H9 (cell line): ENCODE measurements at regions not wholly inside any gene's neighbourhood (a gene's known extent, or its start where the extent isn't known, plus 50 kb on each side); places are given as distances from the start of the nearest gene placed in this dataset.

Source experiments
- DNase-seq: peaks from one replicate; pipeline ENCODE4 v3.0.0-alpha.2; 2017
- H2AFZ ChIP-seq: one replicate; pipeline ENCODE4 v1.6.1; 2013; ENCODE audit warnings: mild to moderate bottlenecking, low read length, control low read depth, moderate library complexity
- H2AK5ac ChIP-seq: 2 replicates; pipeline ENCODE4 v1.6.1; 2013; ENCODE audit warnings: low read length, control low read depth, mixed read lengths; ENCODE audit not compliant: insufficient read length
- H2BK120ac ChIP-seq: one replicate; pipeline ENCODE4 v1.6.1; 2013; ENCODE audit warnings: low read depth, mild to moderate bottlenecking, low read length, control low read depth, inconsistent platforms; ENCODE audit not compliant: poor library complexity, severe bottlenecking
- H2BK12ac ChIP-seq: 2 replicates; pipeline ENCODE4 v1.6.1; 2013; ENCODE audit warnings: low read length, control low read depth, mixed read lengths, low read depth; ENCODE audit not compliant: insufficient read length
- H2BK15ac ChIP-seq: 2 replicates; pipeline ENCODE4 v1.6.1; 2013; ENCODE audit warnings: low read depth, low read length, control low read depth
- H2BK20ac ChIP-seq: one replicate; pipeline ENCODE4 v1.6.1; 2013; ENCODE audit warnings: low read depth, mild to moderate bottlenecking, low read length, control low read depth, inconsistent platforms; ENCODE audit not compliant: poor library complexity, severe bottlenecking
- H2BK5ac ChIP-seq: 2 replicates; pipeline ENCODE4 v1.6.1; 2013; ENCODE audit warnings: low read length, control low read depth, mixed read lengths; ENCODE audit not compliant: insufficient read length
- H3K14ac ChIP-seq: 2 replicates; pipeline ENCODE4 v1.6.1; 2013; ENCODE audit warnings: low read length, control low read depth; ENCODE audit not compliant: insufficient read depth
- H3K18ac ChIP-seq: 2 replicates; pipeline ENCODE4 v1.6.1; 2013; ENCODE audit warnings: low read depth, mild to moderate bottlenecking, mixed read lengths, low read length, control low read depth; ENCODE audit not compliant: insufficient read length
- H3K23ac ChIP-seq: 2 replicates; pipeline ENCODE4 v1.6.1; 2013; ENCODE audit warnings: low read length, control low read depth, mixed read lengths, low read depth; ENCODE audit not compliant: insufficient read length
- H3K23me2 ChIP-seq: 2 replicates; pipeline ENCODE4 v1.6.1; 2013; ENCODE audit warnings: low read depth, mild to moderate bottlenecking, mixed read lengths, low read length, control low read depth; ENCODE audit not compliant: insufficient read length, poor library complexity, severe bottlenecking
- H3K27ac ChIP-seq: 2 replicates; pipeline ENCODE4 v1.5.1; 2013; ENCODE audit warnings: low read length, control low read depth, mixed read lengths, low read depth; ENCODE audit not compliant: insufficient read length
- H3K27me3 ChIP-seq: 2 replicates; pipeline ENCODE4 v1.6.1; 2013; ENCODE audit warnings: low read length, control low read depth, inconsistent platforms; ENCODE audit not compliant: insufficient read depth
- H3K4ac ChIP-seq: 2 replicates; pipeline ENCODE4 v1.6.1; 2013; ENCODE audit warnings: low read depth, mild to moderate bottlenecking, control low read depth, inconsistent platforms, low read length, moderate library complexity
- H3K4me1 ChIP-seq: 2 replicates; pipeline ENCODE4 v1.6.1; 2013; ENCODE audit warnings: low read length, control low read depth, inconsistent platforms; ENCODE audit not compliant: insufficient read depth
- H3K4me2 ChIP-seq: 2 replicates; pipeline ENCODE4 v1.6.1; 2013; ENCODE audit warnings: low read length, control low read depth, mixed read lengths; ENCODE audit not compliant: insufficient read length, insufficient read depth
- H3K56ac ChIP-seq: 2 replicates; pipeline ENCODE4 v1.6.1; 2013; ENCODE audit warnings: low read depth, mild to moderate bottlenecking, mixed read lengths, low read length, control low read depth; ENCODE audit not compliant: insufficient read length
- H3K79me1 ChIP-seq: 2 replicates; pipeline ENCODE4 v1.6.1; 2013; ENCODE audit warnings: low read depth, mild to moderate bottlenecking, moderate library complexity, low read length, control low read depth, inconsistent platforms; ENCODE audit not compliant: insufficient read depth, poor library complexity, severe bottlenecking
- H3K79me2 ChIP-seq: 2 replicates; pipeline ENCODE4 v1.6.1; 2013; ENCODE audit warnings: low read length, control low read depth, inconsistent platforms; ENCODE audit not compliant: insufficient read depth
- H3K9ac ChIP-seq: 2 replicates; pipeline ENCODE4 v1.6.1; 2013; ENCODE audit warnings: low read length, control low read depth, mixed read lengths; ENCODE audit not compliant: insufficient read length; ENCODE audit errors: extremely low read depth
- H3K9me3 ChIP-seq: one replicate; pipeline ENCODE4 v1.6.1; 2013; ENCODE audit warnings: low read depth, low read length, inconsistent platforms; ENCODE audit not compliant: control insufficient read depth
- H3T11ph ChIP-seq: one replicate; pipeline ENCODE4 v1.6.1; 2013; ENCODE audit warnings: mild to moderate bottlenecking, low read length, control low read depth, inconsistent platforms
- H4K20me1 ChIP-seq: one replicate; pipeline ENCODE4 v1.6.1; 2013; ENCODE audit not compliant: control insufficient read depth, insufficient read length, insufficient read depth
- H4K5ac ChIP-seq: 2 replicates; pipeline ENCODE4 v1.6.1; 2013; ENCODE audit warnings: low read depth, mild to moderate bottlenecking, mixed read lengths, low read length, control low read depth; ENCODE audit not compliant: insufficient read length
- H4K8ac ChIP-seq: replicated peaks from 2 replicates; pipeline ENCODE4 v1.6.1; 2013; ENCODE audit warnings: low read length, control low read depth, mixed read lengths, low read depth; ENCODE audit not compliant: insufficient read length
- H4K91ac ChIP-seq: 2 replicates; pipeline ENCODE4 v1.6.1; 2013; ENCODE audit warnings: low read depth, mild to moderate bottlenecking, moderate library complexity, mixed read lengths, low read length, control low read depth; ENCODE audit not compliant: insufficient read length
- H3K27ac Mint-ChIP-seq, 3 experiments: 2 replicates in 2 of 3; 3 replicates in 1 of 3; pipeline ENCODE4 v1.8.0; 2020 to 2021; ENCODE audit warnings: mixed read lengths in 3 of 3, mild to moderate bottlenecking in 1 of 3, moderate library complexity in 1 of 3
- H3K27me3 Mint-ChIP-seq: 2 replicates; pipeline ENCODE4 v1.8.0; 2021; ENCODE audit warnings: low read depth, mild to moderate bottlenecking, moderate library complexity, mixed read lengths
- H3K36me3 Mint-ChIP-seq, 3 experiments: 2 replicates in 2 of 3; 3 replicates in 1 of 3; pipeline ENCODE4 v1.8.0; 2020 to 2021; ENCODE audit warnings: low read depth in 3 of 3, mixed read lengths in 3 of 3; ENCODE audit not compliant: insufficient read depth in 1 of 3
- H3K4me1 Mint-ChIP-seq, 2 experiments: 2 replicates each; pipeline ENCODE4 v1.8.0; 2020; ENCODE audit warnings: mixed read lengths in 2 of 2
- H3K4me3 Mint-ChIP-seq, 2 experiments: 2 replicates in 1 of 2; 3 replicates in 1 of 2; pipeline ENCODE4 v1.8.0; 2020 to 2021; ENCODE audit warnings: mild to moderate bottlenecking in 2 of 2, mixed read lengths in 2 of 2, moderate library complexity in 1 of 2
- H3K9me3 Mint-ChIP-seq, 2 experiments: 2 replicates in 1 of 2; 3 replicates in 1 of 2; pipeline ENCODE4 v1.8.0; 2020; ENCODE audit warnings: mild to moderate bottlenecking in 2 of 2, mixed read lengths in 2 of 2, moderate library complexity in 1 of 2
- WGBS: extraction: QIAGEN DNeasy Blood & Tissue Kit; methylation state at CpG from one replicate; pipeline ENCODE4 v1.1.7; 2013; ENCODE audit warnings: missing lambda C conversion rate, low lambda C conversion rate, mixed read lengths; ENCODE audit not compliant: insufficient read length; ENCODE audit errors: extremely low coverage; 5-methylcytosine and 5-hydroxymethylcytosine counted together
- TF ChIP-seq, protein P1 (sequence below): fragments of 200-600 bp; sonication (generic); conservative IDR thresholded peaks from 3 replicates; pipeline ENCODE4 v1.8.0; 2021; ENCODE audit warnings: antibody characterized with exemption, mild to moderate bottlenecking

DNA sequence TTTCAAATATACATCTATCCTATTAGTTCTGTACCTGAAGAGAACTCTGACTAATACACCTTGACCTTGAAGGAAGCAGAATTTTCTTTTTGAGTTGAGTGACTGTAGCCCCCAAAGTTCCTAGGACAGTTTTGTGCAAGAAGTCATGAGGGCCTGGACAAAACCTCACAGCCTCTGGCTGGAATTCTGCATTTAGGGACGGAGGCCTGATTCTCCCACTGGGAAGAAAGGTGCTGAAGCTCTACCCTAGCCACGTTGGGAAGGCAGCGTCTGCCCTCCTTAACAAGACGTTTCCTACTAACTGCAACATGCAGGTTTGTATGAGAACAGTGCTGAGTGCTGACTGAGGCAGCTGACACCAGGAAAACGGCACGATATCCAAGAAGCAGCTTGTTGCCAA, 74.4 kb upstream of the ZCCHC2 start:
- Mint-ChIP-seq H3K9me3 (no peaks in the 10 kb centered on the region), H3K4me1 (peaks cover 23 to 26% of the 10 kb centered on the region in 2 experiments), H3K27ac (no peak overlapping the region), H3K27me3 (no peaks in the 10 kb centered on the region; the same call in 1 of the 2 replicates), H3K4me3 (no peak overlapping the region), H3K36me3 (peaks cover 0 to 4% (median 0%) of the 10 kb centered on the region in 3 experiments; a peak in 2 of 7 replicates)
- Histone ChIP-seq H3K79me1 (no peaks in the 10 kb centered on the region), H2BK20ac (no peak overlapping the region), H3K9me3 (no peaks in the 10 kb centered on the region), H3K18ac (no peak overlapping the region), H3T11ph (no peak overlapping the region), H4K8ac (no peak overlapping the region), H2BK5ac (no peak overlapping the region), H3K23ac (no peak overlapping the region), H3K56ac (no peak overlapping the region), H2BK15ac (no peak overlapping the region), H4K20me1 (no peaks in the 10 kb centered on the region), H3K4me2 (no peak overlapping the region), H4K91ac (no peak overlapping the region), H2BK12ac (no peak overlapping the region), H3K23me2 (no peaks in the 10 kb centered on the region), H3K4me1 (peaks cover 5% of the 10 kb centered on the region; the same call in 1 of the 2 replicates), H3K79me2 (no peaks in the 10 kb centered on the region), H2AFZ (no peak overlapping the region), H3K14ac (no peak overlapping the region), H3K27ac (no peak overlapping the region), H2BK120ac (no peak overlapping the region), H3K27me3 (no peaks in the 10 kb centered on the region), H4K5ac (no peak overlapping the region), H3K9ac (no peak overlapping the region), H2AK5ac (no peak overlapping the region), H3K4ac (no peak overlapping the region)
- no peak for DNase-seq
- TF ChIP-seq, protein P1, sequence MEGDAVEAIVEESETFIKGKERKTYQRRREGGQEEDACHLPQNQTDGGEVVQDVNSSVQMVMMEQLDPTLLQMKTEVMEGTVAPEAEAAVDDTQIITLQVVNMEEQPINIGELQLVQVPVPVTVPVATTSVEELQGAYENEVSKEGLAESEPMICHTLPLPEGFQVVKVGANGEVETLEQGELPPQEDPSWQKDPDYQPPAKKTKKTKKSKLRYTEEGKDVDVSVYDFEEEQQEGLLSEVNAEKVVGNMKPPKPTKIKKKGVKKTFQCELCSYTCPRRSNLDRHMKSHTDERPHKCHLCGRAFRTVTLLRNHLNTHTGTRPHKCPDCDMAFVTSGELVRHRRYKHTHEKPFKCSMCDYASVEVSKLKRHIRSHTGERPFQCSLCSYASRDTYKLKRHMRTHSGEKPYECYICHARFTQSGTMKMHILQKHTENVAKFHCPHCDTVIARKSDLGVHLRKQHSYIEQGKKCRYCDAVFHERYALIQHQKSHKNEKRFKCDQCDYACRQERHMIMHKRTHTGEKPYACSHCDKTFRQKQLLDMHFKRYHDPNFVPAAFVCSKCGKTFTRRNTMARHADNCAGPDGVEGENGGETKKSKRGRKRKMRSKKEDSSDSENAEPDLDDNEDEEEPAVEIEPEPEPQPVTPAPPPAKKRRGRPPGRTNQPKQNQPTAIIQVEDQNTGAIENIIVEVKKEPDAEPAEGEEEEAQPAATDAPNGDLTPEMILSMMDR: no peak
- WGBS: no CpG with 5 or more reads among the region's 6 CpGs
